ENCODE measurements at regions not wholly inside any gene's neighbourhood (a gene's known extent, or its start where the extent isn't known, plus 50 kb on each side); places are given as distances from the start of the nearest gene placed in this dataset.

DNA sequence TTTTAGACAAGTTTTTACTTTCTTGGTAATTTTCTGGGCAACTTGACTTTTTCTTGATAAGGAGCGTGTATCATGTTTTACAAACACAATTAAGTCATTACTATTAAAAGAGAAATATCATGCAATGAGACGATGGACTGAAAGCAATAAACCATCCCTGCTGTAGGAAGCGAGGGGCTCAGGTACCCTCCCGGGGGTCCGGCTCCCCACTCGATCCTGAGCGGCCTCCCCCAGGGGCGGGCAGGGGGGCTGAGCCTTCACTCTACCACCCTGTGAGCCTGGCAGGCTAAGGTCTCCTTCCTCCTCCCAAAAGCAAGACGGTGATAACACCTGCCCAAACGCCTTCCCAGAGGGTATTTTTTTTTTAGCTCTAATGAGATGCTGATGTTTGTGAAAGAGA lies 51.8 kb upstream of the ADGRA1 start:
- TF ChIP-seq, protein P1, sequence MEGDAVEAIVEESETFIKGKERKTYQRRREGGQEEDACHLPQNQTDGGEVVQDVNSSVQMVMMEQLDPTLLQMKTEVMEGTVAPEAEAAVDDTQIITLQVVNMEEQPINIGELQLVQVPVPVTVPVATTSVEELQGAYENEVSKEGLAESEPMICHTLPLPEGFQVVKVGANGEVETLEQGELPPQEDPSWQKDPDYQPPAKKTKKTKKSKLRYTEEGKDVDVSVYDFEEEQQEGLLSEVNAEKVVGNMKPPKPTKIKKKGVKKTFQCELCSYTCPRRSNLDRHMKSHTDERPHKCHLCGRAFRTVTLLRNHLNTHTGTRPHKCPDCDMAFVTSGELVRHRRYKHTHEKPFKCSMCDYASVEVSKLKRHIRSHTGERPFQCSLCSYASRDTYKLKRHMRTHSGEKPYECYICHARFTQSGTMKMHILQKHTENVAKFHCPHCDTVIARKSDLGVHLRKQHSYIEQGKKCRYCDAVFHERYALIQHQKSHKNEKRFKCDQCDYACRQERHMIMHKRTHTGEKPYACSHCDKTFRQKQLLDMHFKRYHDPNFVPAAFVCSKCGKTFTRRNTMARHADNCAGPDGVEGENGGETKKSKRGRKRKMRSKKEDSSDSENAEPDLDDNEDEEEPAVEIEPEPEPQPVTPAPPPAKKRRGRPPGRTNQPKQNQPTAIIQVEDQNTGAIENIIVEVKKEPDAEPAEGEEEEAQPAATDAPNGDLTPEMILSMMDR (IDR thresholded peaks at IDR 0.05) = no peak
- TF ChIP-seq POLR2A (IDR thresholded peaks at IDR 0.05) = no peak
- no peak for DNase-seq (ENCODE audit: low spot score in 2 of 2)
- intact Hi-C loops (cut with DNase I; ENCODE audit: low total_unique reads) = no loop called here
- 27 to 39% methylated on average over 10 of the region's 10 CpGs for WGBS, 2 donors
- H3K4me3 ChIP-seq (ENCODE audit: low read depth, poor library complexity, severe bottlenecking) = no peak overlapping the region

DNA sequence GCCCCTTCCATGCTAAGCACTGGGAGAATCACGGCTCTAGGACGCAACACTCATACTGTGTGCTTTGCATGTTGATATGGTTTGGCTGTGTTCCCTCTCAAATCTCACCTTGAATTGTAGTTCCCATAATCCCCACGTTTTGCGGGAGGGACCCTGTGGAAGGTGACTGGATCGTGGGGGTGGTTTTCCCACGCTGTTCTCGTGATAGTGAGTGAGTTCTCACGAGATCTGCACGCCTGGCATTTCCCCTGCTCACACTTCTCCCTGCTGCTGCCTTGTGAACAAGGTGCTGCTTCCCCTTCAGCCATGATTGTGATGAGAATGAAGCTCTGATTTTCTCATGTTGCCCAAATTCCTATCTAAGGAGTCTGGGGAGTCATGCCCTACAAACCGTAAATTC lies 53.0 kb upstream of the ADGRA1 start:
- WGBS, 2 donors = 68% methylated on average over 10 of the region's 10 CpGs

DNA sequence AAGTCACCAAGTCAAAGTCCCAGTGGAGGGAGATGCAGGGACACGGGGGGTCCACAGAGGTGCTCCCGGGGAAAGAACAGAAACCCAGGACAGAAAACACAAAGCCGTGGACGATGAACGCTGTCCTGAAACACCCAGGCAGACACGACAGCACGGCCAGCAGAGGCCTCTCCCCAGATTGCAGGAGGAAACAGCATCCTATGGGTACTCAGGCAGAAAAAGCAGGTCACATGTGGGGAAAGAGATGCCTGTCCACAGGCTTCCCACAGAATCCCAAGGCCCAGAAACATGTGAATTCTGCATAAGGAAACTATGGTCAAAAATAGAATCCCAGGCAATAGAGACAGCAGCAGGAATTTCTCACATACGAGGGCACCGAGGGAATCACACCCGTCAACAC lies 53.6 kb upstream of the ADGRA1 start:
- no peak for DNase-seq (ENCODE audit: low spot score in 2 of 2)
- no peak for TF ChIP-seq POLR2A (IDR thresholded peaks at IDR 0.05)
- TF ChIP-seq, protein P1 (IDR thresholded peaks at IDR 0.05) = no peak
- intact Hi-C loops (cut with DNase I; ENCODE audit: low total_unique reads) = no loop called here
- no peak overlapping the region for H3K4me3 ChIP-seq (ENCODE audit: low read depth, poor library complexity, severe bottlenecking)
- WGBS, 2 donors = 79 to 82% methylated on average over 10 of the region's 10 CpGs

More for the DNA sequence above, 53.0 kb upstream of the ADGRA1 start:
- TF ChIP-seq POLR2A (IDR thresholded peaks at IDR 0.05) = no peak
- TF ChIP-seq, protein P1 (IDR thresholded peaks at IDR 0.05) = no peak
- intact Hi-C loops (cut with DNase I; ENCODE audit: low total_unique reads) = no loop called here
- no peak overlapping the region for H3K4me3 ChIP-seq (ENCODE audit: low read depth, poor library complexity, severe bottlenecking)
- no peak for DNase-seq (ENCODE audit: low spot score in 2 of 2)

DNA sequence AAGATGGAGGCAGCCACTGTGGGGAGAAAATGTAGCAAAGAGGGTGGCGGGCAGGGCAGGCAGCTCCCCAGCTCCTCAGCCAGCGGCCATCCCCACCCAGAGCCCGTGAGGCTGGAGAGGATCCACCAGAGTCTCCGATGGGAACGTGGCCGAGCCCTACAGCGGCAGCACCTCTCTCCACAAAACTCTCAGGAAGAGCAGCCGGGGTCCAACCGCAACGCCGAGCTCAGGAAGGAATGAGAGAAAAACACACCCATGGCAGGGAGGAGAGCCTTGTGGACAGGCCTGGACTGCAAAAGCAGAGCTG lies 54.0 kb upstream of the ADGRA1 start:
- DNase-seq (ENCODE audit: low spot score in 2 of 2) = no peak
- 82 to 92% methylated on average over 11 of the region's 11 CpGs for WGBS, 2 donors

DNA sequence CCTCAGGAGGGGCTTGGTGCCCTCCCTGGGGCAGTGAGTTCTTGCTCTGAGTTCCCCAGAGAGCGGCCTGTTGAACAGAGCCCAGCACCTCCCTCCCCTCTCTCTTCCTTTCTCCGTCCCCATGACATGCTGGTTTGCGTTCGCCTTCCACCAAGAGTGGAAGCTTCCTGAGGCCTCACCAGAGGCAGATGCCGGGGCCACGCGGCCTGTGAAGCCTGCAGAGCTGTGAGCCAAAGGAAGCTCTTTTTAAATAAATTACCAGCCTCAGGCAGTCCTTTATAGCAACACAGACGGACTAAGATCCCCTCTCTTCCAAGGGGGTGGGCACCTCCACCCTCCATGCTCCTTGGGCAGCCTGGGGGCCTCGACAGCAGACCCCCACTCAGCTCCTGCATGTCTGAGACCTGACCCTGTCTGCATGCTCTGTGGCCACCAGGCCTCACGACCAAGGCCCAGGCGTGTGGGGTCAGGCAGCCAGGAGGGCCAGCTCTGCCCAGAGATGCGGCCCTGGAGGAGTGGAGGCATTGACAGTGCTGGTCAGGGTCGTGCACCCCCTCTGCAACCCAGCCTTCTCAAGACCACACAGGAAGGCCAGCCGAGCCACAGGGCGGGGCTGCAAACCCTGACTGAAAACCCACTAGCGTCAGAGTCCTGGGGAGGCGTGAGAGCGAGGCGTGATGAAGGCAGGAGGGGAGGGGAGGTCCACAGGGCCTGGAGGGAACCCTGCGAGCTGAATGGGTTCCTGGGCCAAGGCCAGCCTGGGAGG lies 54.6 kb upstream of the ADGRA1 start:
- intact Hi-C loops (cut with DNase I; ENCODE audit: low total_unique reads) = no loop called here
- TF ChIP-seq POLR2A (IDR thresholded peaks at IDR 0.05) = no peak
- TF ChIP-seq, protein P1 (IDR thresholded peaks at IDR 0.05) = no peak
- DNase-seq (ENCODE audit: low spot score in 2 of 2) = no peak
- H3K4me3 ChIP-seq (ENCODE audit: low read depth, poor library complexity, severe bottlenecking) = no peak overlapping the region
- WGBS, 2 donors = 78 to 83% methylated on average over 19 to 20 of the region's 20 CpGs

More for the DNA sequence above, 54.0 kb upstream of the ADGRA1 start:
- no peak for TF ChIP-seq POLR2A (IDR thresholded peaks at IDR 0.05)
- TF ChIP-seq, protein P1 (IDR thresholded peaks at IDR 0.05) = no peak
- H3K4me3 ChIP-seq (ENCODE audit: low read depth, poor library complexity, severe bottlenecking) = no peak overlapping the region
- intact Hi-C loops (cut with DNase I; ENCODE audit: low total_unique reads) = no loop called here

DNA sequence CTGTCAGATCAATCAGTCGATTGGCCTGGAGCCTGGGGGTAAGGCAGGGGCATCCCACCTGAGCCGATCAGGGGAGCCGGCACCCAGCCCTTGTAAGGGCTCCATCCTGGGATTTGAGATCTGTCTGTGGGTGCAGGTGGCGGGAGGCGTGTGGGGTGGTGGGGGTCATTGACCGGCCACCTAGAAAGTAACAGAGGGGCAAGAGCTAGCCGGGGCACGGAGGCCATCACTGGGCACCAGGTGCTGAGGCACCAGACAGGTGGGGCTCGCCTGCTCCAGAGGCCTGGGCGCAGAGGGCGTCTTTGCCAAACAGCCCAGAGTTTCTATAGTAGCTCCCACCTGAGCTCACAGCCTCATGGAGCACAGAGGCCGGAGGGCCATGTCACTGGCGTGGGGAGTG lies 55.5 kb upstream of the ADGRA1 start:
- TF ChIP-seq, protein P1 (IDR thresholded peaks at IDR 0.05) = no peak
- no peak for TF ChIP-seq POLR2A (IDR thresholded peaks at IDR 0.05)
- no peak for DNase-seq (ENCODE audit: low spot score in 2 of 2)
- 93 to 97% methylated on average over 10 to 13 of the region's 13 CpGs for WGBS, 2 donors
- intact Hi-C loops (cut with DNase I; ENCODE audit: low total_unique reads) = no loop called here
- no peak overlapping the region for H3K4me3 ChIP-seq (ENCODE audit: low read depth, poor library complexity, severe bottlenecking)
